ENCODE measurements at regions not wholly inside any gene's neighbourhood (a gene's known extent, or its start where the extent isn't known, plus 50 kb on each side); places are given as distances from the start of the nearest gene placed in this dataset.
"Not testable (repeated sequence)": the region's sequence is repeated elsewhere in the genome, so short reads cannot be mapped to it uniquely, and the experiment has no call there.

- no peak for DNase-seq (ENCODE audit: low spot score)
Measured at GRCh38 chr10:6877722-6878392, 297.8 kb upstream of the PRKCQ start.

- no peak for DNase-seq (ENCODE audit: low spot score)
Measured at GRCh38 chr10:6877336-6877721, 297.3 kb upstream of the PRKCQ start.

- DNase-seq (ENCODE audit: low spot score), result no peak
Measured at GRCh38 chr10:6875269-6875865, 295.3 kb upstream of the PRKCQ start.

- DNase-seq (ENCODE audit: low spot score), result no peak
Measured at GRCh38 chr10:6871128-6871527, 291.1 kb upstream of the PRKCQ start.

- no peak for DNase-seq (ENCODE audit: low spot score)
Measured at GRCh38 chr10:6868036-6868725, 288.1 kb upstream of the PRKCQ start.

- no peak for DNase-seq (ENCODE audit: low spot score)
Measured at GRCh38 chr10:6866757-6867156, 286.7 kb upstream of the PRKCQ start.

- DNase-seq (ENCODE audit: low spot score), result no peak
Measured at GRCh38 chr10:6864142-6864541, 284.1 kb upstream of the PRKCQ start.

GRCh38 chr10:6863381-6863780, 283.3 kb upstream of the PRKCQ start:
- no peak for DNase-seq (ENCODE audit: low spot score)

- no peak for DNase-seq (ENCODE audit: low spot score)
Measured at GRCh38 chr10:6850452-6850851, 270.4 kb upstream of the PRKCQ start.

GRCh38 chr10:6847561-6847960, 267.5 kb upstream of the PRKCQ start:
- DNase-seq (ENCODE audit: low spot score), result no peak

GRCh38 chr10:6843894-6844650, 264.0 kb upstream of the PRKCQ start:
- DNase-seq (ENCODE audit: low spot score), result no peak

GRCh38 chr10:6843481-6843881, 263.4 kb upstream of the PRKCQ start:
- DNase-seq (ENCODE audit: low spot score), result no peak

GRCh38 chr10:6842722-6843121, 262.6 kb upstream of the PRKCQ start:
- no peak for DNase-seq (ENCODE audit: low spot score)

GRCh38 chr10:6841761-6842160, 261.7 kb upstream of the PRKCQ start:
- no peak for DNase-seq (ENCODE audit: low spot score)

GRCh38 chr10:6840766-6841165, 260.7 kb upstream of the PRKCQ start:
- no peak for DNase-seq (ENCODE audit: low spot score)

GRCh38 chr10:6840201-6840691, 260.2 kb upstream of the PRKCQ start:
- DNase-seq (ENCODE audit: low spot score), result no peak

GRCh38 chr10:6838118-6838517, 258.0 kb upstream of the PRKCQ start:
- DNase-seq (ENCODE audit: low spot score), result no peak

- no peak for DNase-seq (ENCODE audit: low spot score)
Measured at GRCh38 chr10:6833458-6834011, 253.5 kb upstream of the PRKCQ start.

GRCh38 chr10:6830981-6831380, 250.9 kb upstream of the PRKCQ start:
- DNase-seq (ENCODE audit: low spot score), result not testable (repeated sequence)

- DNase-seq (ENCODE audit: low spot score), result not testable (repeated sequence)
Measured at GRCh38 chr10:6824793-6825192, 244.7 kb upstream of the PRKCQ start.

GRCh38 chr10:6823770-6824169, 243.7 kb upstream of the PRKCQ start:
- DNase-seq (ENCODE audit: low spot score), result no peak

- no peak for DNase-seq (ENCODE audit: low spot score)
Measured at GRCh38 chr10:6819301-6819700, 239.2 kb upstream of the PRKCQ start.

Measured in D341Med (cell line).